ENCODE measurements at regions not wholly inside any gene's neighbourhood (a gene's known extent, or its start where the extent isn't known, plus 50 kb on each side); places are given as distances from the start of the nearest gene placed in this dataset.

GRCh38 chr1:191483988-191484387, 674.3 kb upstream of the RGS18 start:
- Histone ChIP-seq H3K36me3 (ENCODE audit: control insufficient read depth in 2 of 3, insufficient read depth in 3 of 3, low read length in 3 of 3) (no peaks in the 10 kb centered on the region), H3K27me3 (ENCODE audit: control insufficient read depth, insufficient read depth, low read length) (no peaks in the 10 kb centered on the region), H3K9ac (ENCODE audit: low read length in 3 of 3) (no peak overlapping the region), H3K4me1 (ENCODE audit: control insufficient read depth in 2 of 3, insufficient read depth in 2 of 3, low read depth in 1 of 3, low read length in 3 of 3) (no peaks in the 10 kb centered on the region), H3K9me3 (ENCODE audit: control insufficient read depth in 2 of 3, insufficient read depth in 1 of 3, low read length in 3 of 3) (peaks cover 0 to 10% (median 3%) of the 10 kb centered on the region in 3 donors), H3K4me3 (ENCODE audit: low read length in 3 of 3) (no peak overlapping the region), H3K27ac (ENCODE audit: low read depth in 2 of 2, low read length in 2 of 2) (no peak overlapping the region)
- DNase-seq (no peak), FAIRE-seq (no peak)
- intact Hi-C loops (cut with DNase I), result no loop called here
- TF ChIP-seq, protein P1, sequence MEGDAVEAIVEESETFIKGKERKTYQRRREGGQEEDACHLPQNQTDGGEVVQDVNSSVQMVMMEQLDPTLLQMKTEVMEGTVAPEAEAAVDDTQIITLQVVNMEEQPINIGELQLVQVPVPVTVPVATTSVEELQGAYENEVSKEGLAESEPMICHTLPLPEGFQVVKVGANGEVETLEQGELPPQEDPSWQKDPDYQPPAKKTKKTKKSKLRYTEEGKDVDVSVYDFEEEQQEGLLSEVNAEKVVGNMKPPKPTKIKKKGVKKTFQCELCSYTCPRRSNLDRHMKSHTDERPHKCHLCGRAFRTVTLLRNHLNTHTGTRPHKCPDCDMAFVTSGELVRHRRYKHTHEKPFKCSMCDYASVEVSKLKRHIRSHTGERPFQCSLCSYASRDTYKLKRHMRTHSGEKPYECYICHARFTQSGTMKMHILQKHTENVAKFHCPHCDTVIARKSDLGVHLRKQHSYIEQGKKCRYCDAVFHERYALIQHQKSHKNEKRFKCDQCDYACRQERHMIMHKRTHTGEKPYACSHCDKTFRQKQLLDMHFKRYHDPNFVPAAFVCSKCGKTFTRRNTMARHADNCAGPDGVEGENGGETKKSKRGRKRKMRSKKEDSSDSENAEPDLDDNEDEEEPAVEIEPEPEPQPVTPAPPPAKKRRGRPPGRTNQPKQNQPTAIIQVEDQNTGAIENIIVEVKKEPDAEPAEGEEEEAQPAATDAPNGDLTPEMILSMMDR (IDR thresholded peaks at IDR 0.05; ENCODE audit: borderline replicate concordance, extremely low read depth, insufficient read depth), result no peak

- no peak overlapping the region for H3K27ac ChIP-seq (ENCODE audit: low read depth in 2 of 2, low read length in 2 of 2)
- H3K27me3 ChIP-seq (ENCODE audit: control insufficient read depth, insufficient read depth, low read length), result no peaks in the 10 kb centered on the region
- no peak overlapping the region for H3K4me3 ChIP-seq (ENCODE audit: low read length in 3 of 3)
- TF ChIP-seq, protein P1 (IDR thresholded peaks at IDR 0.05; ENCODE audit: borderline replicate concordance, extremely low read depth, insufficient read depth), result no peak
- no peaks in the 10 kb centered on the region for H3K36me3 ChIP-seq (ENCODE audit: control insufficient read depth in 2 of 3, insufficient read depth in 3 of 3, low read length in 3 of 3)
- intact Hi-C loops (cut with DNase I), result no loop called here
- no peak for FAIRE-seq
- no peak overlapping the region for H3K9ac ChIP-seq (ENCODE audit: low read length in 3 of 3)
- no peaks in the 10 kb centered on the region for H3K4me1 ChIP-seq (ENCODE audit: control insufficient read depth in 2 of 3, insufficient read depth in 2 of 3, low read depth in 1 of 3, low read length in 3 of 3)
- peaks cover 0 to 10% (median 3%) of the 10 kb centered on the region in 3 donors for H3K9me3 ChIP-seq (ENCODE audit: control insufficient read depth in 2 of 3, insufficient read depth in 1 of 3, low read length in 3 of 3)
- DNase-seq, result no peak
These were observed 668.0 kb upstream of the RGS18 start for GRCh38 chr1:191490303-191490702.

- H3K9ac ChIP-seq (ENCODE audit: low read length in 3 of 3), result no peak overlapping the region
- TF ChIP-seq, protein P1 (IDR thresholded peaks at IDR 0.05; ENCODE audit: borderline replicate concordance, extremely low read depth, insufficient read depth), result no peak
- no peaks in the 10 kb centered on the region for H3K4me1 ChIP-seq (ENCODE audit: control insufficient read depth in 2 of 3, insufficient read depth in 2 of 3, low read depth in 1 of 3, low read length in 3 of 3)
- intact Hi-C loops (cut with DNase I), result no loop called here
- no peaks in the 10 kb centered on the region for H3K27me3 ChIP-seq (ENCODE audit: control insufficient read depth, insufficient read depth, low read length)
- no peak for DNase-seq
- no peak overlapping the region for H3K4me3 ChIP-seq (ENCODE audit: low read length in 3 of 3)
- FAIRE-seq, result no peak
- H3K9me3 ChIP-seq (ENCODE audit: control insufficient read depth in 2 of 3, insufficient read depth in 1 of 3, low read length in 3 of 3), result no peaks in the 10 kb centered on the region
- H3K27ac ChIP-seq (ENCODE audit: low read depth in 2 of 2, low read length in 2 of 2), result no peak overlapping the region
- H3K36me3 ChIP-seq (ENCODE audit: control insufficient read depth in 2 of 3, insufficient read depth in 3 of 3, low read length in 3 of 3), result no peaks in the 10 kb centered on the region
These were observed 663.2 kb upstream of the RGS18 start for GRCh38 chr1:191495040-191495439.

DNA sequence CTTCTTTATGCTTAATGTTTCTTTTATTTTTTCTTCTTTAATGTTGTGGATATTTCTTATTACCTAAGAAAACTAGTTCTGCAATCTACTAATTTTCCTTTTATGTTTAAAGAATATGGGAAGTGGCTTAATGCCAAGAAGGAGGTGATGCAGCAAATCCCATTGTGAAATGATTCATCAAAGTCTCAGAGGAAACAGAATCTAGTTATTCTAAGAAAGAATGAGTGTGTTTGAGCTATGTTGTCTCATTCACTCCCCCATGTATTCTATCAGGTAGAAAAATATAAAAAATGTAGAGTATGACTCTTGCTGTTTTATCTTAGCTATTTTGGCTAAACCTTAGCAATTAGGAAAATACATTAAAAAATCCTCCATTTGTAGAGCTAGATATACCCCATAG, 659.9 kb upstream of the RGS18 start:
- H3K4me3 ChIP-seq (ENCODE audit: low read length in 3 of 3), result no peak overlapping the region
- no peaks in the 10 kb centered on the region for H3K27me3 ChIP-seq (ENCODE audit: control insufficient read depth, insufficient read depth, low read length)
- no peak for FAIRE-seq
- no peaks in the 10 kb centered on the region for H3K9me3 ChIP-seq (ENCODE audit: control insufficient read depth in 2 of 3, insufficient read depth in 1 of 3, low read length in 3 of 3)
- no peaks in the 10 kb centered on the region for H3K36me3 ChIP-seq (ENCODE audit: control insufficient read depth in 2 of 3, insufficient read depth in 3 of 3, low read length in 3 of 3)
- no peak overlapping the region for H3K9ac ChIP-seq (ENCODE audit: low read length in 3 of 3)
- TF ChIP-seq, protein P1 (IDR thresholded peaks at IDR 0.05; ENCODE audit: borderline replicate concordance, extremely low read depth, insufficient read depth), result no peak
- intact Hi-C loops (cut with DNase I), result no loop called here
- no peak for DNase-seq
- H3K4me1 ChIP-seq (ENCODE audit: control insufficient read depth in 2 of 3, insufficient read depth in 2 of 3, low read depth in 1 of 3, low read length in 3 of 3), result no peaks in the 10 kb centered on the region
- no peak overlapping the region for H3K27ac ChIP-seq (ENCODE audit: low read depth in 2 of 2, low read length in 2 of 2)

All from kidney (tissue), 13 donors.